Effector memory CD8-positive, alpha-beta T cell (primary cell): ENCODE measurements at regions not wholly inside any gene's neighbourhood (a gene's known extent, or its start where the extent isn't known, plus 50 kb on each side); places are given as distances from the start of the nearest gene placed in this dataset.

Experiments
- ATAC-seq: fragments of 150-1000 bp; cut with Tn5 transposase; replicated peaks from 2 replicates; pipeline ENCODE4 v1.10.0; 2021; ENCODE audit warnings: mild to moderate bottlenecking, moderate library complexity
- DNase-seq, 3 experiments: peaks; one replicate each; pipeline ENCODE4 v3.0.0; 2021
- H3K27ac Mint-ChIP-seq, 2 donors: one replicate each; pipeline ENCODE4 v1.8.0; 2022; ENCODE audit warnings: mild to moderate bottlenecking in 2 of 2, mixed read lengths in 2 of 2, moderate library complexity in 2 of 2
- H3K27me3 Mint-ChIP-seq, 2 donors: one replicate each; pipeline ENCODE4 v1.8.0; 2022; ENCODE audit warnings: mixed read lengths in 2 of 2
- H3K36me3 Mint-ChIP-seq: one replicate; pipeline ENCODE4 v1.8.0; 2022; ENCODE audit warnings: mild to moderate bottlenecking, moderate library complexity, mixed read lengths; ENCODE audit not compliant: insufficient read depth
- H3K4me1 Mint-ChIP-seq, 2 donors: one replicate each; pipeline ENCODE4 v1.8.0; 2022; ENCODE audit warnings: low read depth in 2 of 2, mixed read lengths in 2 of 2
- H3K4me3 Mint-ChIP-seq, 2 donors: one replicate each; pipeline ENCODE4 v1.8.0; 2022; ENCODE audit warnings: mild to moderate bottlenecking in 2 of 2, mixed read lengths in 2 of 2, moderate library complexity in 2 of 2
- H3K9me3 Mint-ChIP-seq, 2 donors: one replicate each; pipeline ENCODE4 v1.8.0; 2022; ENCODE audit warnings: mixed read lengths in 2 of 2

- Mint-ChIP-seq H3K27me3 (peaks cover 25 to 33% of the 10 kb centered on the region in 2 donors), H3K4me1 (no peaks in the 10 kb centered on the region), H3K9me3 (no peaks in the 10 kb centered on the region), H3K36me3 (no peaks in the 10 kb centered on the region), H3K27ac (no peak overlapping the region), H3K4me3 (no peak overlapping the region)
- DNase-seq (no peak), ATAC-seq (no peak)
Observed at GRCh38 chr3:40780925-40781406, 256.2 kb downstream of the ZNF621 start.

GRCh38 chr3:40782111-40782721 lies 257.5 kb downstream of the ZNF621 start:
- H3K27me3 Mint-ChIP-seq = peaks cover 23 to 36% of the 10 kb centered on the region in 2 donors
- H3K27ac Mint-ChIP-seq = no peak overlapping the region
- peaks cover 0 to 8% of the 10 kb centered on the region in 2 donors for H3K9me3 Mint-ChIP-seq
- H3K4me1 Mint-ChIP-seq = no peaks in the 10 kb centered on the region
- no peaks in the 10 kb centered on the region for H3K36me3 Mint-ChIP-seq
- ATAC-seq (no peak), DNase-seq (no peak)
- H3K4me3 Mint-ChIP-seq = no peak overlapping the region

DNA sequence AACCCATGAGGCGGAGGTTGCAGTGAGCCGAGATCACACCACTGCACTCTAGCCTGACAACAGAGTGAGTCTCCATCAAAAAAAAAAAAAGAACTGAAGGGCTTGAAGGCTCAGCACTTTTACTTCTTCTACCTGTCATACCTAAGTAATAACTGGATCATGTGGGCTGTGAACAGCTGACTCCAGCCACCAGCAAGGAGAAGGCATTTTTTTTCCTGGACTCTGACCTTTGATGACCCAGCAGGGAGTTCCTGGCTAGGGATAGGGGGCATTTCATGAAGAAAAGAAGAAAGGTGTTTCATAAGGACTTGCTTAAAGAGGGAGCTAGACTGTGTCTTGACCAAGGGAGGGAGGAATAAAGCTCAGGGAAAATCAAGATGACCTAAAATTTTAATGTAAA lies 266.0 kb downstream of the ZNF621 start:
- H3K36me3 Mint-ChIP-seq = peaks cover 2% of the 10 kb centered on the region
- peaks cover 21 to 50% of the 10 kb centered on the region in 2 donors for H3K27me3 Mint-ChIP-seq
- ATAC-seq = no peak
- peaks cover 7 to 18% of the 10 kb centered on the region in 2 donors for H3K9me3 Mint-ChIP-seq
- no peak for DNase-seq
- no peak overlapping the region for H3K4me3 Mint-ChIP-seq
- H3K27ac Mint-ChIP-seq = no peak overlapping the region
- H3K4me1 Mint-ChIP-seq = no peaks in the 10 kb centered on the region

DNA sequence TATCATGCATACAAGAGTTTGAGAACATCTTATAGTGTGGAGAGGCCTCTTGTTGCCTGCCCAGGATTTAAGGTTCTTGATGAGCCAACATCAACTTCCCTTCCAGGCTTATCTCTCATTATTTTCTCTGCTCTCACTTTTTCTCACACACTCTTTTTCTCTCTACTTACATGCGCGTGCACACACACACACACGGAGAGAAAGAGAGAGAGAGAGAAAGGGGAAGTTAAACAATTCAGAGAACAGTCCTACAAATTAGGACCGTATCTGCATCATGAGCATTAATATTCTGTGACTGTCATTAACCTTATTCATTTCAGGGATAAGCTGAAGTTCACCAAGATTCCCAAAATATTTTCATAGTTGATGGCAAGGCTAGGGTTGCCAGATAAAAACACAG lies 269.0 kb downstream of the ZNF621 start:
- ATAC-seq (no peak), DNase-seq (no peak)
- no peaks in the 10 kb centered on the region for H3K4me1 Mint-ChIP-seq
- H3K9me3 Mint-ChIP-seq = peaks cover 7 to 10% of the 10 kb centered on the region in 2 donors
- no peak overlapping the region for H3K27ac Mint-ChIP-seq
- peaks cover 2% of the 10 kb centered on the region for H3K36me3 Mint-ChIP-seq
- peaks cover 26 to 37% of the 10 kb centered on the region in 2 donors for H3K27me3 Mint-ChIP-seq
- no peak overlapping the region for H3K4me3 Mint-ChIP-seq

DNA sequence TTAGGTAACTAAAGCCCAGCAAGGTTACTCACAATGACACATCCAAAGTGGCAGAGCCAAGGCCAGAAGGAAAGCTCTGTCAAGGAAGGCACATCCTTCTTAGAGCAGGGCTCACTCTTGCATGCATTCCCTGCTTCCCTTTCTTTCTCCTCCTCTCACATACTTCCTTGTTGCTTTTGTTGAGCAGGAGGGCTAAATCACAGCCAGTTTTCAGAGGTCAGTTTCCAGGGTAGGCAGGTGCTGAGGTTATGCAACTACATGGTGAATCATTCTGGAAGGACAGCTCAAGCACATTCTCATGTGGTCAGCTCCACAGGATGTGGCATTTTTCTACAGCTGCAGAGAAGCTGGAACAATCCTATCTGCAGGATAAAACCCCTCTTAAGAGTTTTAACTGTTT lies 275.6 kb downstream of the ZNF621 start:
- no peak overlapping the region for H3K4me3 Mint-ChIP-seq
- no peak for ATAC-seq
- peaks cover 6 to 7% of the 10 kb centered on the region in 2 donors for H3K9me3 Mint-ChIP-seq
- H3K27ac Mint-ChIP-seq = no peak overlapping the region
- peaks cover 2% of the 10 kb centered on the region for H3K36me3 Mint-ChIP-seq
- DNase-seq = no peak
- peaks cover 12 to 25% of the 10 kb centered on the region in 2 donors for H3K27me3 Mint-ChIP-seq
- H3K4me1 Mint-ChIP-seq = no peaks in the 10 kb centered on the region

DNA sequence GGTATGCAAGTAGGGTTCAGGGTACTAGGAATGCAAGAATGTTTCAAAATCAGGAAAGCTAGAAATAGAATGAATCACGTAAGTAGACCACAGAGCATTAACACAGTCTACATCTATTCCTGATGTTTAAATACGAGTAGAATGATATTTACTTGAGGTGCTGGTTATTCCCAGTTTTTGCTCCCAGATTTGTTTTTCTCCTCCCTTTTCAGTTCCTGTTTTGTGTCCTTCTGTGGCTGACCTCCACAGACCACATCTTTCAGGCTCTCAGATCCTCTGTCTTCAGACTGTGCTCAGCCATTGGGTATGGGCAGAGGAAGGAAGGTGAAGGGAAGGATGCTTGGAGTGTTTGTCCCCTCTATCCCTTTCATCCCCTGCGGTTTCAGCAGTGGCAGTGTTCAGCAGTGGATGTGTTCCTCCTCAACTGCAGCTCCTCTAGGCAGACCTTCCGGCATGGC lies 276.6 kb downstream of the ZNF621 start:
- H3K36me3 Mint-ChIP-seq = no peaks in the 10 kb centered on the region
- peaks cover 6 to 7% of the 10 kb centered on the region in 2 donors for H3K9me3 Mint-ChIP-seq
- H3K4me3 Mint-ChIP-seq = no peak overlapping the region
- DNase-seq (no peak), ATAC-seq (no peak)
- no peaks in the 10 kb centered on the region for H3K4me1 Mint-ChIP-seq
- H3K27me3 Mint-ChIP-seq = peaks cover 10 to 25% of the 10 kb centered on the region in 2 donors
- H3K27ac Mint-ChIP-seq = no peak overlapping the region

DNA sequence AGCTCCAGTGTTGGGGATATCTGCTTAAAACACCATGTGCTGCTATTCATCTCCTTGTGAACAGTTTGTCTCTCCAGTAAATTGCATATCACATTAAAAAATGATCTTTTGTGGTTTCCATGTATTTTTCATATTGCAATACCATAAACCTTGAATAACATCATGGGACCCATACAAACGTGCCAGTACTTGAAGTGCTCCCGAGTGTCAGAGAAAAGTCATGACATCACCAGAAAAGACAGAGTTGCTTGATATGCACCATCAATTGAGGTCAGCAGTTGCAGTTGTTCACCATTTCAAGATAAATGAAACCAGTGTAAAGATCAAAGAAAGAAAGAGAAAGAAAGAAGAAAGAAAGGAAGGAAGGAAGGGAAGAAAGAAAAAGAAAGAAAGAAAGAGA lies 278.6 kb downstream of the ZNF621 start:
- Mint-ChIP-seq H3K27ac (no peak overlapping the region), H3K27me3 (peaks cover 10 to 14% of the 10 kb centered on the region in 2 donors), H3K36me3 (no peaks in the 10 kb centered on the region), H3K9me3 (peaks cover 6 to 7% of the 10 kb centered on the region in 2 donors), H3K4me1 (no peaks in the 10 kb centered on the region), H3K4me3 (no peak overlapping the region)
- ATAC-seq = no peak
- DNase-seq = no peak

DNA sequence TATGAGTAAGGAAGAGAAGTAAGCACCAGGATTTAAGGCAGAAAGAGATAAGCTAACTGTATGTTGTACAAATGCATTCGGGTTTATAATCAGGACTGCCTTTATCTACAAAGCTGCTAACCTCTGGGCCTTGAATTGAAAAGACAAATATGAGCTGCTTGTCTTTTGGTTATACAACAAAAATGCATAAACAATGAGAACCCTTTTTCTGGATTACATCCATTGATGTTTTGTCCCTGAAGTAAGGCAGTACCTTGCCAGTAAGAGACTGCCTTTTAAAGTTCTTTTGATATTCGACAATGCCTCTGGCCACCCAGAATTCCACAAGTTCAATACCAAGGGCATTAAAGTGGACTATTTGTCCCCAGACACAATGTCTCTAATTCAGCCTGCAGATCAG lies 280.7 kb downstream of the ZNF621 start:
- no peak overlapping the region for H3K4me3 Mint-ChIP-seq
- DNase-seq (no peak), ATAC-seq (no peak)
- H3K9me3 Mint-ChIP-seq = peaks cover 2 to 7% of the 10 kb centered on the region in 2 donors
- H3K4me1 Mint-ChIP-seq = no peaks in the 10 kb centered on the region
- no peaks in the 10 kb centered on the region for H3K36me3 Mint-ChIP-seq
- H3K27me3 Mint-ChIP-seq = peaks cover 0 to 6% of the 10 kb centered on the region in 2 donors
- no peak overlapping the region for H3K27ac Mint-ChIP-seq

- Mint-ChIP-seq H3K36me3 (no peaks in the 10 kb centered on the region), H3K4me1 (no peaks in the 10 kb centered on the region), H3K9me3 (peaks cover 7 to 13% of the 10 kb centered on the region in 2 donors), H3K27ac (no peak overlapping the region), H3K4me3 (no peak overlapping the region), H3K27me3 (peaks cover 10 to 18% of the 10 kb centered on the region in 2 donors)
- ATAC-seq (no peak), DNase-seq (no peak)
Observed at GRCh38 chr3:40810813-40811212, 286.1 kb downstream of the ZNF621 start.

GRCh38 chr3:40817017-40817416 lies 292.3 kb downstream of the ZNF621 start:
- ATAC-seq = no peak

GRCh38 chr3:40821315-40821714 lies 296.6 kb downstream of the ZNF621 start:
- no peaks in the 10 kb centered on the region for H3K4me1 Mint-ChIP-seq
- peaks cover 8 to 28% of the 10 kb centered on the region in 2 donors for H3K27me3 Mint-ChIP-seq

More at GRCh38 chr3:40817017-40817416, 292.3 kb downstream of the ZNF621 start:
- DNase-seq = no peak
- H3K4me1 Mint-ChIP-seq = no peaks in the 10 kb centered on the region
- peaks cover 3 to 6% of the 10 kb centered on the region in 2 donors for H3K9me3 Mint-ChIP-seq
- H3K36me3 Mint-ChIP-seq = no peaks in the 10 kb centered on the region
- no peak overlapping the region for H3K27ac Mint-ChIP-seq
- H3K27me3 Mint-ChIP-seq = peaks cover 19 to 34% of the 10 kb centered on the region in 2 donors
- H3K4me3 Mint-ChIP-seq = no peak overlapping the region

GRCh38 chr3:40827226-40827625 lies 302.5 kb downstream of the ZNF621 start:
- Mint-ChIP-seq H3K4me1 (no peaks in the 10 kb centered on the region), H3K9me3 (no peaks in the 10 kb centered on the region)

More at GRCh38 chr3:40821315-40821714, 296.6 kb downstream of the ZNF621 start:
- H3K36me3 Mint-ChIP-seq = no peaks in the 10 kb centered on the region
- no peak overlapping the region for H3K4me3 Mint-ChIP-seq
- no peak overlapping the region for H3K27ac Mint-ChIP-seq
- H3K9me3 Mint-ChIP-seq = no peaks in the 10 kb centered on the region
- ATAC-seq (no peak), DNase-seq (no peak)

GRCh38 chr3:40827942-40828688 lies 303.4 kb downstream of the ZNF621 start:
- ATAC-seq = no peak
- peaks cover 7 to 12% of the 10 kb centered on the region in 2 donors for H3K27me3 Mint-ChIP-seq
- H3K9me3 Mint-ChIP-seq = no peaks in the 10 kb centered on the region

More at GRCh38 chr3:40827226-40827625, 302.5 kb downstream of the ZNF621 start:
- ATAC-seq = no peak
- H3K27me3 Mint-ChIP-seq = peaks cover 12 to 14% of the 10 kb centered on the region in 2 donors
- H3K4me3 Mint-ChIP-seq = no peak overlapping the region
- H3K36me3 Mint-ChIP-seq = no peaks in the 10 kb centered on the region
- no peak for DNase-seq
- no peak overlapping the region for H3K27ac Mint-ChIP-seq

More at GRCh38 chr3:40827942-40828688, 303.4 kb downstream of the ZNF621 start:
- Mint-ChIP-seq H3K4me1 (no peaks in the 10 kb centered on the region), H3K4me3 (no peak overlapping the region), H3K27ac (no peak overlapping the region), H3K36me3 (no peaks in the 10 kb centered on the region)
- no peak for DNase-seq
